ENCODE measurements at regions not wholly inside any gene's neighbourhood (a gene's known extent, or its start where the extent isn't known, plus 50 kb on each side); places are given as distances from the start of the nearest gene placed in this dataset.

GRCh38 chrX:122583551-122583950 is 600.5 kb upstream of the GRIA3 start:
- TF ChIP-seq SIN3A (IDR thresholded peaks at IDR 0.05; ENCODE audit: borderline replicate concordance, insufficient read depth, low read length): no peak
- no peak for TF ChIP-seq TAF1 (IDR thresholded peaks at IDR 0.05; ENCODE audit: borderline replicate concordance, insufficient read depth, low read length)
- no peak for TF ChIP-seq FOXP2 (optimal IDR thresholded peaks at IDR 0.05; ENCODE audit: borderline replicate concordance, extremely low read depth, extremely low read length, insufficient read depth)
- TF ChIP-seq POLR2AphosphoS5 (IDR thresholded peaks at IDR 0.05; ENCODE audit: low read depth, low read length): no peak
- TF ChIP-seq, protein P1, sequence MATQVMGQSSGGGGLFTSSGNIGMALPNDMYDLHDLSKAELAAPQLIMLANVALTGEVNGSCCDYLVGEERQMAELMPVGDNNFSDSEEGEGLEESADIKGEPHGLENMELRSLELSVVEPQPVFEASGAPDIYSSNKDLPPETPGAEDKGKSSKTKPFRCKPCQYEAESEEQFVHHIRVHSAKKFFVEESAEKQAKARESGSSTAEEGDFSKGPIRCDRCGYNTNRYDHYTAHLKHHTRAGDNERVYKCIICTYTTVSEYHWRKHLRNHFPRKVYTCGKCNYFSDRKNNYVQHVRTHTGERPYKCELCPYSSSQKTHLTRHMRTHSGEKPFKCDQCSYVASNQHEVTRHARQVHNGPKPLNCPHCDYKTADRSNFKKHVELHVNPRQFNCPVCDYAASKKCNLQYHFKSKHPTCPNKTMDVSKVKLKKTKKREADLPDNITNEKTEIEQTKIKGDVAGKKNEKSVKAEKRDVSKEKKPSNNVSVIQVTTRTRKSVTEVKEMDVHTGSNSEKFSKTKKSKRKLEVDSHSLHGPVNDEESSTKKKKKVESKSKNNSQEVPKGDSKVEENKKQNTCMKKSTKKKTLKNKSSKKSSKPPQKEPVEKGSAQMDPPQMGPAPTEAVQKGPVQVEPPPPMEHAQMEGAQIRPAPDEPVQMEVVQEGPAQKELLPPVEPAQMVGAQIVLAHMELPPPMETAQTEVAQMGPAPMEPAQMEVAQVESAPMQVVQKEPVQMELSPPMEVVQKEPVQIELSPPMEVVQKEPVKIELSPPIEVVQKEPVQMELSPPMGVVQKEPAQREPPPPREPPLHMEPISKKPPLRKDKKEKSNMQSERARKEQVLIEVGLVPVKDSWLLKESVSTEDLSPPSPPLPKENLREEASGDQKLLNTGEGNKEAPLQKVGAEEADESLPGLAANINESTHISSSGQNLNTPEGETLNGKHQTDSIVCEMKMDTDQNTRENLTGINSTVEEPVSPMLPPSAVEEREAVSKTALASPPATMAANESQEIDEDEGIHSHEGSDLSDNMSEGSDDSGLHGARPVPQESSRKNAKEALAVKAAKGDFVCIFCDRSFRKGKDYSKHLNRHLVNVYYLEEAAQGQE (IDR thresholded peaks at IDR 0.05; ENCODE audit: insufficient read depth in 1 of 2, low read depth in 2 of 2, low read length in 2 of 2): no peak

DNA sequence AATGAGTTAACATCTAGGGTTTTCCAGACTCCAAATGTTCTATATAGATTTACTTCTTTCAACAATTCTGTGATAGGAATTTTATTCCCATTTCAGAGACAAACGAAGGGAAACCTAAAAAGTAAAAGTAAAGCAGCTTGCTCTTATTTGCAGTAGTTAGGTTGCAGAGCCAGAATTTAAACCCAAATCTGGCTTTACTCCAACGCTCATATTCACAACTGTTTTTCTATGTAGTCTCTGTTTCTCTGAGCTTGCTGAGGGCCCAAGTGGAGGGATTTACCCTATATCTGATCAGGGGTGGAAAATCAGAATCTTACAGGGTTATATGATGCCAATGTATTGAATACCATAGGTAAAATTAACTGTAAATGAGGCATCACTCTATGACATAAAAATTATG is 599.1 kb upstream of the GRIA3 start:
- TF ChIP-seq, protein P1 (IDR thresholded peaks at IDR 0.05; ENCODE audit: insufficient read depth in 1 of 2, low read depth in 2 of 2, low read length in 2 of 2): no peak
- TF ChIP-seq FOXP2 (optimal IDR thresholded peaks at IDR 0.05; ENCODE audit: borderline replicate concordance, extremely low read depth, extremely low read length, insufficient read depth) (no peak), TAF1 (IDR thresholded peaks at IDR 0.05; ENCODE audit: borderline replicate concordance, insufficient read depth, low read length) (no peak), POLR2AphosphoS5 (IDR thresholded peaks at IDR 0.05; ENCODE audit: low read depth, low read length) (no peak)

GRCh38 chrX:122586831-122587230 is 597.2 kb upstream of the GRIA3 start:
- TF ChIP-seq SIN3A (IDR thresholded peaks at IDR 0.05; ENCODE audit: borderline replicate concordance, insufficient read depth, low read length) (no peak), FOXP2 (optimal IDR thresholded peaks at IDR 0.05; ENCODE audit: borderline replicate concordance, extremely low read depth, extremely low read length, insufficient read depth) (no peak), TAF1 (IDR thresholded peaks at IDR 0.05; ENCODE audit: borderline replicate concordance, insufficient read depth, low read length) (no peak), POLR2AphosphoS5 (IDR thresholded peaks at IDR 0.05; ENCODE audit: low read depth, low read length) (no peak)
- TF ChIP-seq, protein P1 (IDR thresholded peaks at IDR 0.05; ENCODE audit: insufficient read depth in 1 of 2, low read depth in 2 of 2, low read length in 2 of 2): no peak

DNA sequence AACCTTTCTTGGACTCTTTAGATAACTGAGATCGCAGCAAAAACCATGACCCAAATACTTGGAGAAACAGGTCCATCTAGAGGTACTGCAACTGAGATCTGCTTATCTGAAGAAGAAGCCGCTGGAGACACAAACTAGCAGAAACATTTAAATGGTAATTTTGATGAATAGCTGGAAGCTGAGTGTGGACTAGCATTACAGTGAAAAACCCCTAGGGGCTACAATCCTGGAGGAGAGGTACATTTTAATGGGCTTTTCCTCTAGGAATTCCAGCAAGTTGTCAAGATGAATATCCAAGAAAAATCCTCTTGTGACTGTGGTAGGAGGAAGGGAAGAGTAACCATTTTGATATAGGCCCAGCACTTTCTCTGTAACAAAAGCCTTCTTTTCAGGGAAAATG is 592.5 kb upstream of the GRIA3 start:
- no peak for TF ChIP-seq TAF1 (IDR thresholded peaks at IDR 0.05; ENCODE audit: borderline replicate concordance, insufficient read depth, low read length)

DNA sequence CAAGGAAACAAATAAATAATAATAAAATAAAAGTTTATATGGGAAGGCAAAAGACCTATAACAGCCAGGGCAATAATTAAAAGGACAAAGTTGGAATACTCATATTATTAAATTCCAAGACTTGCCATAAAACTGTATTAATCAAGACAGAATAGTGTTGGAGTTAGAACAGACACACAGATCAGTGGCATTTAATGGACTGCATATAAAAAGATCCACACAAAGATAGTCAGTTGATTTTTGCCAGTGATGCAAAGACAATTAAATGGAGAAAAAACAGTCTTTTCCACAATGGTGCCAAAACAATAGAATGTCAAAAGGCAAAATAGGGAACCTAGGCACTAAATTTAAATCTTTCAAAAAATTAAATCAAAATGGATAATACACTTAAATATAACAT is 587.1 kb upstream of the GRIA3 start:
- TF ChIP-seq, protein P1 (IDR thresholded peaks at IDR 0.05; ENCODE audit: insufficient read depth in 1 of 2, low read depth in 2 of 2, low read length in 2 of 2): no peak
- TF ChIP-seq SIN3A (IDR thresholded peaks at IDR 0.05; ENCODE audit: borderline replicate concordance, insufficient read depth, low read length) (no peak), FOXP2 (optimal IDR thresholded peaks at IDR 0.05; ENCODE audit: borderline replicate concordance, extremely low read depth, extremely low read length, insufficient read depth) (no peak), POLR2AphosphoS5 (IDR thresholded peaks at IDR 0.05; ENCODE audit: low read depth, low read length) (no peak)

Measured in PFSK-1 (cell line).